PC-9 (cell line): ENCODE measurements at regions not wholly inside any gene's neighbourhood (a gene's known extent, or its start where the extent isn't known, plus 50 kb on each side); places are given as distances from the start of the nearest gene placed in this dataset.

Source experiments
- BruUV-seq: library from RNA; stranded (reverse); fragments of 400-500 nt; replicated peaks from 2 replicates; lab custom pipeline; 2021; lab: Mats Ljungman, UMichigan
- CTCF ChIA-PET: fragments of 300-600 bp; sonication (Branson Sonifier 250); formaldehyde crosslinking; loops from one replicate; lab custom pipeline; 2022; ENCODE audit warnings: antibody characterized with exemption; lab: Charles Lee
- POLR2A ChIA-PET: fragments of 300-600 bp; sonication (Branson Sonifier 250); formaldehyde crosslinking; loops from one replicate; lab custom pipeline; 2022; ENCODE audit warnings: antibody characterized with exemption; ENCODE audit not compliant: unreplicated experiment; lab: Charles Lee
- DNase-seq, 2 experiments: peaks; one replicate each; pipeline versions ENCODE4 v3.0.0 to v3.0.0-alpha.2; 2015 to 2022; ENCODE audit warnings: mixed read lengths in 1 of 2
- H2AFZ ChIP-seq: fragments of 200-600 bp; sonication (generic); 2 replicates; pipeline ENCODE4 v1.8.1; 2017; ENCODE audit warnings: antibody characterized with exemption
- H3F3A ChIP-seq: fragments of 200-600 bp; sonication (generic); 2 replicates; pipeline ENCODE4 v1.8.1; 2017; ENCODE audit warnings: antibody characterized with exemption, mild to moderate bottlenecking, low read depth; ENCODE audit not compliant: insufficient read depth
- H3K27ac ChIP-seq: fragments of 200-600 bp; sonication (generic); 2 replicates; pipeline ENCODE4 v1.6.1; 2016; ENCODE audit warnings: mixed run types
- H3K27me3 ChIP-seq: fragments of 200-600 bp; sonication (generic); 2 replicates; pipeline ENCODE4 v1.6.1; 2016; ENCODE audit warnings: low read depth, mixed run types; ENCODE audit not compliant: insufficient read depth
- H3K36me3 ChIP-seq: fragments of 200-600 bp; sonication (generic); 2 replicates; pipeline ENCODE4 v1.6.1; 2016; ENCODE audit warnings: low read depth, mixed run types
- H3K4me1 ChIP-seq: fragments of 200-600 bp; sonication (generic); replicated peaks from 2 replicates; pipeline ENCODE4 v1.6.1; 2016; ENCODE audit warnings: mixed run types; ENCODE audit not compliant: insufficient read depth
- H3K4me2 ChIP-seq: fragments of 200-600 bp; sonication (generic); 2 replicates; pipeline ENCODE4 v1.6.1; 2017; ENCODE audit warnings: mixed run types
- H3K4me3 ChIP-seq: fragments of 200-600 bp; sonication (generic); 2 replicates; pipeline ENCODE4 v1.6.1; 2016; ENCODE audit warnings: mixed run types
- H3K79me2 ChIP-seq: fragments of 200-600 bp; sonication (generic); 2 replicates; pipeline ENCODE4 v1.6.1; 2017; ENCODE audit warnings: low read depth, mixed run types
- H3K9me2 ChIP-seq: fragments of 200-600 bp; sonication (generic); 2 replicates; pipeline ENCODE4 v1.8.1; 2017; ENCODE audit warnings: mild to moderate bottlenecking; ENCODE audit not compliant: insufficient read depth
- H3K9me3 ChIP-seq: fragments of 200-600 bp; sonication (generic); 2 replicates; pipeline ENCODE4 v1.8.1; 2016; ENCODE audit warnings: low read depth; ENCODE audit not compliant: insufficient read depth
- H4K20me1 ChIP-seq: fragments of 200-600 bp; sonication (generic); 2 replicates; pipeline ENCODE4 v1.8.1; 2017; ENCODE audit not compliant: insufficient read depth
- CTCF ChIP-seq: fragments of 200-600 bp; sonication (generic); conservative IDR thresholded peaks from 2 replicates; pipeline ENCODE4 v1.6.1; 2017; ENCODE audit warnings: mixed run types, antibody characterized with exemption, mild to moderate bottlenecking, moderate library complexity
- EZH2 ChIP-seq: fragments of 200-600 bp; sonication (generic); IDR thresholded peaks from 2 replicates; pipeline ENCODE4 v1.8.0; 2017; ENCODE audit warnings: antibody characterized with exemption, low read depth
- intact Hi-C: fragments of 100-400 bp; cut with micrococcal nuclease; formaldehyde crosslinking; loops from one replicate; pipeline ENCODE4 v1.10.0; 2022; ENCODE audit not compliant: unreplicated experiment

- H3K4me1 ChIP-seq, result no peaks in the 10 kb centered on the region
- H3K79me2 ChIP-seq, result no peaks in the 10 kb centered on the region
- H4K20me1 ChIP-seq, result no peaks in the 10 kb centered on the region
- H3K27ac ChIP-seq, result no peak overlapping the region
- TF ChIP-seq EZH2 (no peak), CTCF (no peak)
- H3K4me3 ChIP-seq, result no peak overlapping the region
- no peak overlapping the region for H2AFZ ChIP-seq
- no peak for DNase-seq
- intact Hi-C loops, result no loop called here
- CTCF ChIA-PET, result no interaction called here
- no peak overlapping the region for H3K4me2 ChIP-seq
- BruUV-seq, result no TSS peak
- POLR2A ChIA-PET, result no interaction called here
- no peaks in the 10 kb centered on the region for H3F3A ChIP-seq
- no peaks in the 10 kb centered on the region for H3K9me2 ChIP-seq
- no peaks in the 10 kb centered on the region for H3K36me3 ChIP-seq
- H3K27me3 ChIP-seq, result no peaks in the 10 kb centered on the region
- no peaks in the 10 kb centered on the region for H3K9me3 ChIP-seq
These were observed 195.7 kb upstream of the FAT1 start for GRCh38 chr4:186919340-186919739.

- no peak for TF ChIP-seq CTCF
- TF ChIP-seq EZH2, result no peak
- POLR2A ChIA-PET, result no interaction called here
- no peaks in the 10 kb centered on the region for H3K79me2 ChIP-seq
- H3F3A ChIP-seq, result no peaks in the 10 kb centered on the region
- intact Hi-C loops, result no loop called here
- no peak overlapping the region for H3K4me3 ChIP-seq
- DNase-seq, result no peak
- no peak overlapping the region for H3K27ac ChIP-seq
- no peaks in the 10 kb centered on the region for H4K20me1 ChIP-seq
- no peaks in the 10 kb centered on the region for H3K36me3 ChIP-seq
- H3K4me1 ChIP-seq, result no peaks in the 10 kb centered on the region
- H3K4me2 ChIP-seq, result no peak overlapping the region
- no peaks in the 10 kb centered on the region for H3K9me2 ChIP-seq
- no peaks in the 10 kb centered on the region for H3K9me3 ChIP-seq
- H3K27me3 ChIP-seq, result no peaks in the 10 kb centered on the region
- BruUV-seq, result no TSS peak
- CTCF ChIA-PET, result no interaction called here
- H2AFZ ChIP-seq, result no peak overlapping the region
These were observed 196.8 kb upstream of the FAT1 start for GRCh38 chr4:186920483-186920882.

DNA sequence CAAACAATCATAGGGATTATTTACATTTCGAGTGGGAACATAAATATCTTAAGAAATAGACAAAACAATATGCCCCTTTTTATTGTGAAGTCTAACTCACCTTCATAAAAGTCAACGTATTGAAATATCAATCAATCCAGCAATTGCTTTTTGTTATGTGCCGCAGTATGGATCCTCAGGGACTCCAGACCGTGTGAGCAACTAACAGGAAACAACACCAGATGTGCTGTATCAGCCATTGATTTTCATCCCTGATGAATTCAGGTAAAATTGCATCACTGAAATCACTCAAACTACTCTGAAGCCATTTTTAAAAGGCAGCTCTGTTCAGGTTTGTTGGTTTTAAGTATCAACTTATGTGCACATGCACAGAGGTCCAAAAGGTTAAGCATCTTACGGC is 197.3 kb upstream of the FAT1 start:
- POLR2A ChIA-PET, result no interaction called here
- no peaks in the 10 kb centered on the region for H3K79me2 ChIP-seq
- no peaks in the 10 kb centered on the region for H3K36me3 ChIP-seq
- intact Hi-C loops, result no loop called here
- no peaks in the 10 kb centered on the region for H3K27me3 ChIP-seq
- DNase-seq, result no peak
- no peak overlapping the region for H3K4me2 ChIP-seq
- no peak overlapping the region for H2AFZ ChIP-seq
- no peaks in the 10 kb centered on the region for H4K20me1 ChIP-seq
- no peaks in the 10 kb centered on the region for H3K9me2 ChIP-seq
- CTCF ChIA-PET, result no interaction called here
- H3K4me3 ChIP-seq, result no peak overlapping the region
- H3K9me3 ChIP-seq, result no peaks in the 10 kb centered on the region
- TF ChIP-seq EZH2, result no peak
- TF ChIP-seq CTCF, result no peak
- no peaks in the 10 kb centered on the region for H3K4me1 ChIP-seq
- no peaks in the 10 kb centered on the region for H3F3A ChIP-seq
- BruUV-seq, result no TSS peak
- H3K27ac ChIP-seq, result no peak overlapping the region
